ENCODE measurements at regions not wholly inside any gene's neighbourhood (a gene's known extent, or its start where the extent isn't known, plus 50 kb on each side); places are given as distances from the start of the nearest gene placed in this dataset.
"Not testable (repeated sequence)": the region's sequence is repeated elsewhere in the genome, so short reads cannot be mapped to it uniquely, and the experiment has no call there.

- Histone ChIP-seq H3K9me3 (ENCODE audit: control insufficient read depth, insufficient read depth, low read length) (no peaks in the 10 kb centered on the region), H3K9me2 (replicated peaks; ENCODE audit: control insufficient read depth, low read length) (no peaks in the 10 kb centered on the region), H3F3A (ENCODE audit: control insufficient read depth, insufficient read depth) (no peaks in the 10 kb centered on the region), H3K4me2 (ENCODE audit: low read length) (no peak overlapping the region), H3K4me3 (ENCODE audit: low read length) (no peak overlapping the region), H3K79me2 (ENCODE audit: control insufficient read depth, low read length) (no peaks in the 10 kb centered on the region), H4K20me1 (ENCODE audit: control insufficient read depth, insufficient read depth, low read depth, low read length) (no peaks in the 10 kb centered on the region), H3K4me1 (ENCODE audit: control insufficient read depth, low read length) (peaks cover 7% of the 10 kb centered on the region), H3K27me3 (ENCODE audit: control insufficient read depth, low read length) (no peaks in the 10 kb centered on the region), H3K27ac (ENCODE audit: low read depth, low read length) (no peak overlapping the region), H3K36me3 (ENCODE audit: control insufficient read depth, low read length) (no peaks in the 10 kb centered on the region)
- no peak for TF ChIP-seq EZH2phosphoT487 (IDR thresholded peaks at IDR 0.05; ENCODE audit: borderline replicate concordance, low read length)
- no peak for TF ChIP-seq CTCF (IDR thresholded peaks at IDR 0.05; ENCODE audit: low read depth, low read length, poor library complexity, severe bottlenecking)
Measured at GRCh38 chr6:14292119-14292518, 174.5 kb downstream of the CD83 start.

GRCh38 chr6:14294270-14294951 is 176.8 kb downstream of the CD83 start:
- Histone ChIP-seq H3F3A (ENCODE audit: control insufficient read depth, insufficient read depth) (no peaks in the 10 kb centered on the region), H3K9me2 (replicated peaks; ENCODE audit: control insufficient read depth, low read length) (no peaks in the 10 kb centered on the region), H3K79me2 (ENCODE audit: control insufficient read depth, low read length) (no peaks in the 10 kb centered on the region), H3K27ac (ENCODE audit: low read depth, low read length) (no peak overlapping the region), H3K4me3 (ENCODE audit: low read length) (no peak overlapping the region), H3K36me3 (ENCODE audit: control insufficient read depth, low read length) (no peaks in the 10 kb centered on the region), H3K9me3 (ENCODE audit: control insufficient read depth, insufficient read depth, low read length) (no peaks in the 10 kb centered on the region), H3K4me2 (ENCODE audit: low read length) (no peak overlapping the region), H4K20me1 (ENCODE audit: control insufficient read depth, insufficient read depth, low read depth, low read length) (no peaks in the 10 kb centered on the region), H3K4me1 (ENCODE audit: control insufficient read depth, low read length) (peaks cover 7% of the 10 kb centered on the region), H3K27me3 (ENCODE audit: control insufficient read depth, low read length) (no peaks in the 10 kb centered on the region)
- TF ChIP-seq EZH2phosphoT487 (IDR thresholded peaks at IDR 0.05; ENCODE audit: borderline replicate concordance, low read length): no peak
- TF ChIP-seq CTCF (IDR thresholded peaks at IDR 0.05; ENCODE audit: low read depth, low read length, poor library complexity, severe bottlenecking): no peak

GRCh38 chr6:14296698-14297097 is 179.1 kb downstream of the CD83 start:
- not testable (repeated sequence) for H3K27me3 ChIP-seq (ENCODE audit: control insufficient read depth, low read length); H3K36me3 ChIP-seq (ENCODE audit: control insufficient read depth, low read length); H3F3A ChIP-seq (ENCODE audit: control insufficient read depth, insufficient read depth); H3K4me1 ChIP-seq (ENCODE audit: control insufficient read depth, low read length); H3K9me3 ChIP-seq (ENCODE audit: control insufficient read depth, insufficient read depth, low read length); H3K4me2 ChIP-seq (ENCODE audit: low read length); H3K4me3 ChIP-seq (ENCODE audit: low read length); H3K9me2 ChIP-seq (replicated peaks; ENCODE audit: control insufficient read depth, low read length); H3K27ac ChIP-seq (ENCODE audit: low read depth, low read length); H3K79me2 ChIP-seq (ENCODE audit: control insufficient read depth, low read length); H4K20me1 ChIP-seq (ENCODE audit: control insufficient read depth, insufficient read depth, low read depth, low read length)

- not testable (repeated sequence) for H3K27ac ChIP-seq (ENCODE audit: low read depth, low read length); H3K27me3 ChIP-seq (ENCODE audit: control insufficient read depth, low read length); H3K4me3 ChIP-seq (ENCODE audit: low read length); H3K4me2 ChIP-seq (ENCODE audit: low read length); H3K36me3 ChIP-seq (ENCODE audit: control insufficient read depth, low read length); H3K79me2 ChIP-seq (ENCODE audit: control insufficient read depth, low read length); H3K9me2 ChIP-seq (replicated peaks; ENCODE audit: control insufficient read depth, low read length); H3F3A ChIP-seq (ENCODE audit: control insufficient read depth, insufficient read depth); H3K4me1 ChIP-seq (ENCODE audit: control insufficient read depth, low read length); H3K9me3 ChIP-seq (ENCODE audit: control insufficient read depth, insufficient read depth, low read length); H4K20me1 ChIP-seq (ENCODE audit: control insufficient read depth, insufficient read depth, low read depth, low read length)
Measured at GRCh38 chr6:14297118-14297517, 179.5 kb downstream of the CD83 start.

- H3K36me3 ChIP-seq (ENCODE audit: control insufficient read depth, low read length); H3K27me3 ChIP-seq (ENCODE audit: control insufficient read depth, low read length); H4K20me1 ChIP-seq (ENCODE audit: control insufficient read depth, insufficient read depth, low read depth, low read length); H3K4me2 ChIP-seq (ENCODE audit: low read length); H3K4me3 ChIP-seq (ENCODE audit: low read length); H3F3A ChIP-seq (ENCODE audit: control insufficient read depth, insufficient read depth); H3K9me2 ChIP-seq (replicated peaks; ENCODE audit: control insufficient read depth, low read length); H3K27ac ChIP-seq (ENCODE audit: low read depth, low read length); H3K4me1 ChIP-seq (ENCODE audit: control insufficient read depth, low read length); H3K79me2 ChIP-seq (ENCODE audit: control insufficient read depth, low read length); H3K9me3 ChIP-seq (ENCODE audit: control insufficient read depth, insufficient read depth, low read length): not testable (repeated sequence)
Measured at GRCh38 chr6:14300189-14300588, 182.6 kb downstream of the CD83 start.

- H3K36me3 ChIP-seq (ENCODE audit: control insufficient read depth, low read length); H3K4me3 ChIP-seq (ENCODE audit: low read length); H3K9me3 ChIP-seq (ENCODE audit: control insufficient read depth, insufficient read depth, low read length); H3K27ac ChIP-seq (ENCODE audit: low read depth, low read length); H3K79me2 ChIP-seq (ENCODE audit: control insufficient read depth, low read length); H3K4me2 ChIP-seq (ENCODE audit: low read length); H3K4me1 ChIP-seq (ENCODE audit: control insufficient read depth, low read length); H3K27me3 ChIP-seq (ENCODE audit: control insufficient read depth, low read length); H3K9me2 ChIP-seq (replicated peaks; ENCODE audit: control insufficient read depth, low read length); H3F3A ChIP-seq (ENCODE audit: control insufficient read depth, insufficient read depth); H4K20me1 ChIP-seq (ENCODE audit: control insufficient read depth, insufficient read depth, low read depth, low read length): not testable (repeated sequence)
Measured at GRCh38 chr6:14300721-14301120, 183.1 kb downstream of the CD83 start.

GRCh38 chr6:14301477-14301876 is 183.9 kb downstream of the CD83 start:
- H3K9me3 ChIP-seq (ENCODE audit: control insufficient read depth, insufficient read depth, low read length); H3K4me2 ChIP-seq (ENCODE audit: low read length); H3K27me3 ChIP-seq (ENCODE audit: control insufficient read depth, low read length); H3K36me3 ChIP-seq (ENCODE audit: control insufficient read depth, low read length); H3K4me3 ChIP-seq (ENCODE audit: low read length); H3K4me1 ChIP-seq (ENCODE audit: control insufficient read depth, low read length); H3K9me2 ChIP-seq (replicated peaks; ENCODE audit: control insufficient read depth, low read length); H3F3A ChIP-seq (ENCODE audit: control insufficient read depth, insufficient read depth); H3K79me2 ChIP-seq (ENCODE audit: control insufficient read depth, low read length); H3K27ac ChIP-seq (ENCODE audit: low read depth, low read length); H4K20me1 ChIP-seq (ENCODE audit: control insufficient read depth, insufficient read depth, low read depth, low read length): not testable (repeated sequence)
